ENCODE measurements at regions not wholly inside any gene's neighbourhood (a gene's known extent, or its start where the extent isn't known, plus 50 kb on each side); places are given as distances from the start of the nearest gene placed in this dataset.

DNA sequence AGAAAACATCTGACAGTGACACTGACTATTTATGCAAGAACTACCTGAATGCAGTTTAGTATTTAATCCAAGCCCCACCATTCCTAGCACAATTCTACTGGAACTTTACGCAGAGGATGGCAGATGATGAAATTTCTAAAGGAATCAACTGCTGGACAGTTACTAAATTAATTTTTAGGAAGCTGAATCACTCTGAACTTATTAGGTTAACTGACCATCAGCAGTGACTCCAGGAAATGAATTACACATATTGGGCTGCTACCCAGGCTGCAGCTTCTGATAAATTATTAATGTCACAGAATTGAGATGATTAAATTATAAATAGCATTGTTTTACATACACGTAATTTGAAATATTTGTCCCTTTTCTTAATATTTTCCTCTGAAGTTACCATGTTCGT lies 250.8 kb downstream of the TMEM182 start:
- TF ChIP-seq, protein P1, sequence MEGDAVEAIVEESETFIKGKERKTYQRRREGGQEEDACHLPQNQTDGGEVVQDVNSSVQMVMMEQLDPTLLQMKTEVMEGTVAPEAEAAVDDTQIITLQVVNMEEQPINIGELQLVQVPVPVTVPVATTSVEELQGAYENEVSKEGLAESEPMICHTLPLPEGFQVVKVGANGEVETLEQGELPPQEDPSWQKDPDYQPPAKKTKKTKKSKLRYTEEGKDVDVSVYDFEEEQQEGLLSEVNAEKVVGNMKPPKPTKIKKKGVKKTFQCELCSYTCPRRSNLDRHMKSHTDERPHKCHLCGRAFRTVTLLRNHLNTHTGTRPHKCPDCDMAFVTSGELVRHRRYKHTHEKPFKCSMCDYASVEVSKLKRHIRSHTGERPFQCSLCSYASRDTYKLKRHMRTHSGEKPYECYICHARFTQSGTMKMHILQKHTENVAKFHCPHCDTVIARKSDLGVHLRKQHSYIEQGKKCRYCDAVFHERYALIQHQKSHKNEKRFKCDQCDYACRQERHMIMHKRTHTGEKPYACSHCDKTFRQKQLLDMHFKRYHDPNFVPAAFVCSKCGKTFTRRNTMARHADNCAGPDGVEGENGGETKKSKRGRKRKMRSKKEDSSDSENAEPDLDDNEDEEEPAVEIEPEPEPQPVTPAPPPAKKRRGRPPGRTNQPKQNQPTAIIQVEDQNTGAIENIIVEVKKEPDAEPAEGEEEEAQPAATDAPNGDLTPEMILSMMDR (optimal IDR thresholded peaks at IDR 0.05 in 1 of 3, IDR thresholded peaks at IDR 0.05 in 1 of 3, conservative IDR thresholded peaks at IDR 0.05 in 1 of 3; ENCODE audit: extremely low read depth in 1 of 3, insufficient read depth in 2 of 3, low read length in 3 of 3) = no peak
- TF ChIP-seq EZH2 (IDR thresholded peaks at IDR 0.05; ENCODE audit: low read length) = no peak

All from keratinocyte (primary cell).